Stomach (tissue), 4 donors: ENCODE measurements at regions not wholly inside any gene's neighbourhood (a gene's known extent, or its start where the extent isn't known, plus 50 kb on each side); places are given as distances from the start of the nearest gene placed in this dataset.

Experiments used
- CTCF ChIP-seq, 7 experiments: fragments of 450-650 bp in 4 of 7; fragments of 200-600 bp in 3 of 7; sonication (generic) in 3 of 7; IDR thresholded peaks; one replicate each; pipeline ENCODE4 v1.5.1; 2016 to 2019; ENCODE audit warnings: antibody characterized with exemption in 7 of 7, control low read depth in 2 of 7, mild to moderate bottlenecking in 1 of 7
- POLR2A ChIP-seq, 4 donors: fragments of 450-650 bp; IDR thresholded peaks; one replicate each; pipeline ENCODE4 v1.6.1; 2016; ENCODE audit warnings: antibody characterized with exemption in 4 of 4, control low read depth in 2 of 4, mild to moderate bottlenecking in 1 of 4, moderate library complexity in 1 of 4

- peak in 6 of 7 experiments; percentile 6 to 98 (median 92) for TF ChIP-seq CTCF (IDR thresholded peaks at IDR 0.05)
- TF ChIP-seq POLR2A (IDR thresholded peaks at IDR 0.05) = no peak
Measured at GRCh38 chr17:68172461-68172954, 75.3 kb upstream of the AMZ2 start.
